Daoy (cell line): ENCODE measurements at regions not wholly inside any gene's neighbourhood (a gene's known extent, or its start where the extent isn't known, plus 50 kb on each side); places are given as distances from the start of the nearest gene placed in this dataset.
A peak's percentile ranks its signal among the peaks of the same experiment; 100 is the strongest.
"Not testable (repeated sequence)": the region's sequence is repeated elsewhere in the genome, so short reads cannot be mapped to it uniquely, and the experiment has no call there.

Source experiments
- DNase-seq: peaks from one replicate; pipeline ENCODE4 v3.0.0-alpha.2; 2015; ENCODE audit warnings: low read depth

GRCh38 chr22:45061332-45061731 lies 51.5 kb upstream of the PHF21B start:
- DNase-seq, result no peak

- peak; percentile 89 for DNase-seq
These were observed 54.8 kb upstream of the PHF21B start for GRCh38 chr22:45064313-45065278.

DNA sequence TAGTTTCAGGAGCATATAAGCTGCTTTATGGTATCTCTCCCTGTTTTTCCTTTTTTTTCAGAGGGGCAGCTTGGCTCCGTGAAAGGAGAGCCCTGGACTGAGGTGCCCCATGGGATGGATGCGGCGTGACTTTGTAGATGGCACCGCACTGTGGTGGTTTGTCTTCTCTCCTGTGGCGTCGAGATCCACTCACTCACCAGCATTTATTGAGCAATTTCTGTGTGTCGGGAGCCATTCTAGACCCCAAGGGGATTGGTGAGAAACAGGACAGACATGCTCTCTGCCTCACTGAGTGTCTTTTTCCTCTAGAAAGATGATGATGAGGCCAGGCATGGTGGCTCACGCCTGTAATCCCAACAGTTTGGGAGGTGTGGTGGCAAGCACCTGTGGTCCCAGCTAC lies 55.9 kb upstream of the PHF21B start:
- no peak for DNase-seq

DNA sequence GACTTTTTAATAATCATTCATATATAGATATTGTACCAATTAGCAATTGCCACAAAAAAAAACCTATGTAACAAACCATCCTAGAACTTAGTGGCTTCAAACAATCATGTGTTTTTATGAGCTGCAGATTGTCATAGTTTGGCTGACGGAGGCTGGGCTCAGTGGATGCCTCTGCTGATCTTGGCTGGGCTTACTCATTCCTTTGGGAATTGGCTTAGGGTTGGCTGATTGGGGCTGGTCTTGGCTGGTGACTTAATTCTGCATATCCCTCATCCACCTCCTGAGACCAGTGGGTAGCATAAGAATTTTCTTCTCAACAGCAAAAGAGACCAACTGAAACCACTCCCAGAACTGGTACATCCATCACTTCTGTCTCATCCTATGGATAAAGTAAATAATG lies 57.9 kb upstream of the PHF21B start:
- DNase-seq, result no peak

GRCh38 chr22:45069925-45070324 lies 60.1 kb upstream of the PHF21B start:
- no peak for DNase-seq

GRCh38 chr22:45071618-45072017 lies 61.8 kb upstream of the PHF21B start:
- no peak for DNase-seq

GRCh38 chr22:45072322-45072903 lies 62.6 kb upstream of the PHF21B start:
- peak; percentile 94 for DNase-seq

- no peak for DNase-seq
These were observed 63.3 kb upstream of the PHF21B start for GRCh38 chr22:45073064-45073463.

DNA sequence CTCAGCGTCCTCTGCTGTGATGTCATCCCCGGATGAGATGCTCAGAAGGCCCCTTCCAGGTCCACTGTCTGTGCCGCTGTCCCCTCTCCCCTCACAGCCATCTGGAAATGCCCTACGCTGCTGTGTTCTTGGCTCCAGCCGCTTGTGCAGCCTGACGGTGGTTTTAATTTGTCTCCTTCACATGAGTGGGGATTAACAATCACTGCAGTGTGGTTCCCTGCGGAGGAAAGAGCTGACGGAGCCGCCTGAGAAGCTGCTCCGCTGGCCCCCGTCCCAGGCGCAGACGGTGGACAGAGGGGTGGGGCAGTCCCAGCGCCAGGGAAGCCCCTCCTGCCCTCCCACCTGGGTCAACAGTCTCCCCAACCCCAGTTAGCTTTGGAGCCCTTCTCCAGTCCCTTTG lies 67.5 kb upstream of the PHF21B start:
- DNase-seq, result no peak

GRCh38 chr22:45077826-45078334 lies 68.1 kb upstream of the PHF21B start:
- DNase-seq, result no peak

- DNase-seq, result peak; percentile 58
These were observed 73.0 kb upstream of the PHF21B start for GRCh38 chr22:45082795-45083194.

DNA sequence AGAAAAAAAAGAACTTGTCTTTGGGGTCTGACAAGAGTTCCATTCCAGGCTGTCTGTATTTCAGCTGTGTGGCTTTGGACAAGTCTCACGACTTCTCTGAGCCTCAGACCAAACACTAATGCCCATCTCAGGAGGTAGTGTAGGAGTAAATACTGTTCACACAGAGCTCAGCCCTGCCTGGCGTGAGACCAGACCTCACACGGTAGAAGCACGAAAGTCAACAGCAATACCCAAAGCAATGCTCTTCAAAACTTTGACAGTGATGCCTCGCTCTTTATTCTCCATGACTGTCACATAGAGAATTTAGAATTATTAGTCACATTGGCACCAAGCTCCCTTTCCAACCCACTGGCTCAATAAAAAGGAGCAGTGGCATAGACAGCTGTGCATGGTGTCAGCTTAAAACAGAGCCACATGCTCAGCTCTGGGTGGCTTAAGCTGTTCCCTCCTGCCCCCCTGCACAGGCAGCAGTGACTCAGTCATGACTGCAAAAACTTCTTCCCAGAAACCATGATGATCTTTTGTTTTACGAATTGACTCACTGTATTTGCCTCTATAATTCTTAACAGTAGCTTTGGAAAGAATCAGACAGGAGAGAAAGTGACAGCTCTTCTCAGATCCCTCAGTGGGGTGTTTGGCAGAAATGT lies 74.0 kb upstream of the PHF21B start:
- peak; percentile 85 for DNase-seq

- DNase-seq, result no peak
These were observed 74.7 kb upstream of the PHF21B start for GRCh38 chr22:45084400-45084920.

- no peak for DNase-seq
These were observed 75.9 kb upstream of the NUP50 start for GRCh38 chr22:45087802-45088201.

GRCh38 chr22:45088576-45088975 lies 75.1 kb upstream of the NUP50 start:
- DNase-seq, result no peak

DNA sequence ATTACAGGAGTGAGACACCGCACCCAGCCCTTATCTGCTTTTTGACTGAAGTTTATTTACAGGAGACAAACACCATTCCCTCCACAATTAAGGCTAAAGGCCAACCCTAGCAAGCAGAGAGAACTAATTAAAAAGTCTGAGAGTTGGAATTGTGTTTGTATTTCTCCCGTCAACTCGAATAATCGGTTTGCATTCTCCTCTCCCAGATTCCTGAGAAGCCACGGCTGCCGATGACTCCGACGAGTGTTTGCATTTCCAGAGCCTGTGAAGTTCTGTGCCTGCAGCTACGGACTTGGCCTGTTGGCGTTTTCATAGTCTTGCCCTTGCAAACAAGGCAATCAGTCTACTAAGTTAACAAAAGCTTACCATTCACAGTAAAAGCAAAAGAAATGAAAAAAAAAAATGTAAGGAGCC lies 73.2 kb upstream of the NUP50 start:
- peak; percentile 63 for DNase-seq

DNA sequence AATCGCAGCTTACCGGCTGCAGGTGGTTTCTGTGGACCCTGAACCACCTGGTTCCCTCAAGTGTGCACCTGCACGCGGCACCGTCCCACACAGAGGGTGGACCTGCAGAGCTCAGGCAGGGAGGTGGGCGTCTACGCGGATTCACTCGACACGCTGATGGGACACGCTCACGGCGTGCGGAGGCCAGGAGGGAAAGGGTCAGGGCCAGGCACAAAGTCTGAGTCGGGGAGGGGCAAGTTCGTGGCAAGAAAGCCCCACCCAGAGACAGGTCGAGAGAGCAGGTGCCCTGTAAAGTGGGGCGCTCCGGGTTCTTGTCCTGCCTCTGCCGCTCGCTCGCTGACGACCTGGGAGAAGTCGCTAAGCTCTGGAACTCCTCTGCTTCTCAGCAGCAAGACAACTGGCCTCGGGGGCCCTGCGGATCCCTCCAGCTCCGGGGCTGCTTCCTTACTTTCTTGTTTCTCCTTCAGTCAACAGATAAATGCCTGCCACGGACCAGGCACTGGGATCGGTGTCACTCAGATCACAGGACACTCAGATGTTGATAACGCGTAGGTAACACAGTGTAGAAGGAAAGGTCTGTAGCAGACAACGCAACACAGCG lies 72.4 kb upstream of the NUP50 start:
- no peak for DNase-seq

- DNase-seq, result not testable (repeated sequence)
These were observed 71.8 kb upstream of the NUP50 start for GRCh38 chr22:45091875-45092274.

DNA sequence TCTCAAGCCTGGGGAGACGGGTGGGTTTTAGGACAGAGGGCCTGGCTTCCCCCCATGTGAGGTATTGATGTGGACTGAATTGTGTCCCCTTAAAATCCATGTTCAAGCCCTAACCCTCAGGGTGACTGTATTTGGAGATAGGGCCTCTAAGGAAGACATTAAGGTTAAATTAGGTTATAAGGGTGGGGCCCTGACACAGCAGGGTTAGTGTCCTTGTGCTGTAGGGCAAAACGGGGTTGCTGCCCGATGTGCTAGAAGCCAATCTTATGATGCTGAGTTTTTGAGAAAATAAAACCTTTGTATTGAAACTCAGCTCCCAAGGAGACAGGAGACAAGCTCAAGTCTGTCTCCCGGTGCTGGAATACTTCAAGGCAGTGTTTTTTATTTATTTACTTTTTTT lies 71.1 kb upstream of the NUP50 start:
- no peak for DNase-seq

- DNase-seq, result no peak
These were observed 70.1 kb upstream of the NUP50 start for GRCh38 chr22:45093609-45094008.

GRCh38 chr22:45094081-45094720 lies 69.5 kb upstream of the NUP50 start:
- DNase-seq, result no peak
